AG04450 (cell line): ENCODE measurements at regions not wholly inside any gene's neighbourhood (a gene's known extent, or its start where the extent isn't known, plus 50 kb on each side); places are given as distances from the start of the nearest gene placed in this dataset.

Experiments
- CTCF ChIA-PET: fragments of 300-600, 350-600 bp; formaldehyde crosslinking; extraction: SDS; loops from one replicate; lab custom pipeline; 2022; ENCODE audit warnings: antibody characterized with exemption, inconsistent platforms; lab: Charles Lee
- POLR2A ChIA-PET: fragments of 350-600 bp; formaldehyde crosslinking; extraction: SDS; loops from one replicate; lab custom pipeline; 2021; ENCODE audit warnings: antibody characterized with exemption, inconsistent platforms; lab: Yijun Ruan, JAX
- DNase-seq: peaks from one replicate; pipeline ENCODE4 v3.0.0-alpha.2; 2011; ENCODE audit warnings: low read depth, low spot score
- H3K27ac ChIP-seq: one replicate; pipeline ENCODE4 v1.5.1; 2012; ENCODE audit warnings: low read depth, low read length, control low read depth
- H3K27me3 ChIP-seq: one replicate; pipeline ENCODE4 v1.6.0; 2012; ENCODE audit warnings: low read length; ENCODE audit not compliant: control insufficient read depth, insufficient read depth
- H3K4me3 ChIP-seq: 2 replicates; pipeline ENCODE4 v1.5.1; 2011; ENCODE audit warnings: mild to moderate bottlenecking, low read depth, low read length, control low read depth
- H3K9me3 ChIP-seq: 2 replicates; pipeline ENCODE4 v1.5.1; 2012; ENCODE audit warnings: low read length; ENCODE audit not compliant: control insufficient read depth, insufficient read depth
- TF ChIP-seq, protein P1 (sequence below): IDR thresholded peaks from 2 replicates; pipeline ENCODE4 v1.5.1; 2011; ENCODE audit warnings: low read depth, low read length, control low read depth, inconsistent platforms

DNA sequence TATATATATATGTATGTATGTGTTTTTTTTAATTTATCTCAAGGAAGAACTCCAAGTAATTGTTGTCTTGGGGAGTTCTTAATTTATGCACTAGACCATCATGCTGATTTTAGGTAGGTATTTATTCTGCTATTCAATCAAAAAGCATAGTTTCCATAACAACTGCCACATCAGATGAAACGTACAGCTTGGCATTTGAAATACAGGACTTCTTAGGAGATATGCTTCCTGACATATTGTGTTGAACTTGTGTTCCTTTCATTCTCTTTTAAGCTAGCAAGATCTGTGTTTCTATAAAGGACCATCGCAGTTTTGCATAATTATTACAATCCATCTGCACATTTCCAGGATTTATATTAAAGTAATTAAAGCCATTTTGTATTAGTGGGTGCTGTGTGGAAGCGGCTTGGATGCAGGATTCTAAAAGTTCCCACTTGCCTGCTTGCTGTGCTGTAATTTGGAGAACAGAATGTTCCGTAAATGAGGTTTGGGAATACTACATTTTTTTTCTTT is 343.5 kb upstream of the FANCL start:
- POLR2A ChIA-PET = no interaction called here
- H3K27me3 ChIP-seq = no peaks in the 10 kb centered on the region
- TF ChIP-seq, protein P1, sequence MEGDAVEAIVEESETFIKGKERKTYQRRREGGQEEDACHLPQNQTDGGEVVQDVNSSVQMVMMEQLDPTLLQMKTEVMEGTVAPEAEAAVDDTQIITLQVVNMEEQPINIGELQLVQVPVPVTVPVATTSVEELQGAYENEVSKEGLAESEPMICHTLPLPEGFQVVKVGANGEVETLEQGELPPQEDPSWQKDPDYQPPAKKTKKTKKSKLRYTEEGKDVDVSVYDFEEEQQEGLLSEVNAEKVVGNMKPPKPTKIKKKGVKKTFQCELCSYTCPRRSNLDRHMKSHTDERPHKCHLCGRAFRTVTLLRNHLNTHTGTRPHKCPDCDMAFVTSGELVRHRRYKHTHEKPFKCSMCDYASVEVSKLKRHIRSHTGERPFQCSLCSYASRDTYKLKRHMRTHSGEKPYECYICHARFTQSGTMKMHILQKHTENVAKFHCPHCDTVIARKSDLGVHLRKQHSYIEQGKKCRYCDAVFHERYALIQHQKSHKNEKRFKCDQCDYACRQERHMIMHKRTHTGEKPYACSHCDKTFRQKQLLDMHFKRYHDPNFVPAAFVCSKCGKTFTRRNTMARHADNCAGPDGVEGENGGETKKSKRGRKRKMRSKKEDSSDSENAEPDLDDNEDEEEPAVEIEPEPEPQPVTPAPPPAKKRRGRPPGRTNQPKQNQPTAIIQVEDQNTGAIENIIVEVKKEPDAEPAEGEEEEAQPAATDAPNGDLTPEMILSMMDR = no peak
- H3K9me3 ChIP-seq = no peaks in the 10 kb centered on the region
- H3K4me3 ChIP-seq = no peak overlapping the region
- CTCF ChIA-PET = no interaction called here
- H3K27ac ChIP-seq = no peak overlapping the region
- DNase-seq = no peak

DNA sequence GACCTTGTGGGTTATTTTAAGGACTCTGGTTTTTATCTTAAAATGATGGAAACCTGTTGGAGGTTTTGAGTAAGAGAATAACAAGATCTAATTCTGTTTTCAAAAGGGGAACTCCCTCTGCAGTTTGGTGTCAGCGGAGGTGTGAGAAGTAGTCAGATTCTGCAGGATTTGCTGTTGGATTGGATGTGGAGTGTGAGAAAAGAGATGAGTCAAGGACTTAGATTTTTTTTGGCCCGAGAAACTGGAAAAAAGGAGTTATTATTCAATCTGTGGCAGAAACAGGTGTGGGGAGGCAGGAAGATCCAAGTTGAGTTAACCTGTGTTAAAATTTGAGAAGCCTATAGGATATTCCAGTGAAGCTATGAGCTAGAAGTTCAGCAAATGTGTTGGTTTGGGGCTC is 337.2 kb upstream of the FANCL start:
- no peaks in the 10 kb centered on the region for H3K9me3 ChIP-seq
- no peak for DNase-seq
- POLR2A ChIA-PET = no interaction called here
- CTCF ChIA-PET = interaction anchor here (0.7 kb wide), 1 partner anchor 9 kb away, joined by 3 read pairs; no protein-coding TSS in a partner anchor
- no peaks in the 10 kb centered on the region for H3K27me3 ChIP-seq
- TF ChIP-seq, protein P1 = no peak
- H3K27ac ChIP-seq = no peak overlapping the region
- no peak overlapping the region for H3K4me3 ChIP-seq

DNA sequence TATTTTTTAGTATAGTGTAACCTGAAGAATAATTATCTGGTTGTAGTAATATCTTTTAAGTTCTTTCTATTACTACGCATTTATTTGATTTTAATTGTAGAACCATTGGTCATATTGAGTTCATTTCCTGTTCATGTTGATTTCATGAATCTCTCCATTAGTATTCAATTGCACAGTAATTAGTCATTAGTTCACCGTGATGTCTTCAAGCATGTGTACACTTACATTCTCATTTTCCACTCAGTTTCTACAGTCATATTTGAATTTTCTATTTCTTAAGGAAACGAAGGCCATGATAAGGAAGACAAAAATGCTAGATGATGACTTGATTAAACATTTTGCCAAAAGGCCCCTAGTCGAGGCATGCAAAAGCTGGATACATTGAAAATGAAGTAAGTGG is 333.7 kb upstream of the FANCL start:
- no peaks in the 10 kb centered on the region for H3K27me3 ChIP-seq
- no peak overlapping the region for H3K4me3 ChIP-seq
- no peaks in the 10 kb centered on the region for H3K9me3 ChIP-seq
- no peak for DNase-seq
- ChIA-PET POLR2A (no interaction called here), CTCF (no interaction called here)
- H3K27ac ChIP-seq = no peak overlapping the region
- TF ChIP-seq, protein P1 = no peak

DNA sequence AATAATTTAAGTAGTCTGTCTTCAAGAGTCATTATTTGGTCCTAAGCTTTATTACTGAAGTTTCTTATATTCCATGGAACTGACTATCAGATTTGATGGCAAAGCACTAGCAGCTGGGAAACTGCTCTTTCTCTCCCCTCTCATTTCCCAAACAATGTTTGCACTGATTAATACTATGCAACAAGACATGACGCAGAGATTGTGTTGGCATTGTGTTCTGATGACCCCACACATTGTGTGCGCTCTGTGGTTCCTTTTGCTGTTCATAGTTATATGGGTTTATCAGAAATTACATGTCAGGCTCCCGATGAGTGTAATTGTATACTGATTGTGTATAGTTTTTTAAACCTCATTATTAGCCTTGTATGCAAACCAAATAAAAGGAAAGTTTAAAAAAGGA is 331.6 kb upstream of the FANCL start:
- Histone ChIP-seq H3K9me3 (no peaks in the 10 kb centered on the region), H3K27ac (no peak overlapping the region), H3K27me3 (no peaks in the 10 kb centered on the region), H3K4me3 (no peak overlapping the region)
- DNase-seq = no peak
- POLR2A ChIA-PET = no interaction called here
- CTCF ChIA-PET = no interaction called here
- TF ChIP-seq, protein P1 = no peak

DNA sequence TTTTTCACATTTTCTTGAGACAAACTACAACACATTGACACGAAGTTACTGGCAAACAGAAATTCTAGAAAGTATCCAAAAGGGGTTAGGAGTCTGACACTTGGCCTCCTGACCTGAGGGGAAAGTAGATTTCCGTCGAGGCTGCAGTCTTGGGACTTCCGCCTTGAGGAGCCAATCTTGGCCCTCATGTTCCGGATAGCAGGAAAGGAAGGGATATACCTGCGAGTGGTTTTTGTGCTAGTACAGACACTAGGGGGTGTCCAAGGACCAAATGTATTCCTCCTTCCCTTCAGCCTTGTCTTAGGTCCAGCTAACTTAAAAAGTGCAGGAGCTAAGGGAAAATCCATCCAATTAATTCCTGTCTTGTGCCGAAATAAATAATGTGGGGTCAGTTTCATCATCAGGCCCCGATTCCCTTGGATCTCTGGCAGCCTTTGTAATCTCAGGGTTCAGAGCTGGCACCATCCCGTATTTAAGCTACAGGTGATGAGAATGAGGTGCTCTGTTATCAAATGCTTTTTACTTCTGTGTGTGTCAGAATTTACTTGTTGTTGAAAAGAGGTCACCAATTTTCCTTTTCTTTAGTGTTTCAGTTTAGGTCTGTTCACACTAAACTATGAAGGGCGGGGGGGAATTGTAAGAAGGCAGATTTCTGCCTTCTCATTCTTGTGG is 330.2 kb upstream of the FANCL start:
- CTCF ChIA-PET = interaction anchor here (0.6 to 1.0 kb wide), 2 partner anchors 109 to 771 kb away, joined by 3 to 8 read pairs; no protein-coding TSS in a partner anchor
- TF ChIP-seq, protein P1 = peak; percentile 79
- Histone ChIP-seq H3K4me3 (no peak overlapping the region), H3K27me3 (no peaks in the 10 kb centered on the region), H3K27ac (no peak overlapping the region), H3K9me3 (no peaks in the 10 kb centered on the region)
- peak; percentile 23 for DNase-seq
- POLR2A ChIA-PET = no interaction called here
